ENCODE measurements at regions not wholly inside any gene's neighbourhood (a gene's known extent, or its start where the extent isn't known, plus 50 kb on each side); places are given as distances from the start of the nearest gene placed in this dataset.

- no peak for DNase-seq (ENCODE audit: low spot score)
- intact Hi-C loops (cut with micrococcal nuclease; ENCODE audit: unreplicated experiment) = no loop called here
- Histone ChIP-seq H3K9me2 (ENCODE audit: insufficient read depth, low read length) (no peaks in the 10 kb centered on the region), H4K20me1 (ENCODE audit: insufficient read depth, low read length) (no peaks in the 10 kb centered on the region), H3K4me1 (ENCODE audit: insufficient read depth, low read length, poor library complexity, severe bottlenecking) (no peaks in the 10 kb centered on the region), H2AFZ (ENCODE audit: low read length) (no peak overlapping the region), H3K27ac (ENCODE audit: low read depth, low read length, poor library complexity, severe bottlenecking) (no peak overlapping the region), H3K79me2 (ENCODE audit: insufficient read depth, low read depth, low read length) (no peaks in the 10 kb centered on the region), H3K4me3 (ENCODE audit: low read depth, low read length, poor library complexity, severe bottlenecking) (no peak overlapping the region), H3K4me2 (ENCODE audit: low read length) (no peak overlapping the region), H3K9me3 (ENCODE audit: low read length) (no peaks in the 10 kb centered on the region), H3K36me3 (ENCODE audit: insufficient read depth, low read length) (no peaks in the 10 kb centered on the region)
- CTCF ChIA-PET (ENCODE audit: unreplicated experiment) = no interaction called here
- POLR2A ChIA-PET = interaction anchor here (0.7 kb wide), 1 partner anchor 40 kb away, joined by 3 read pairs; no protein-coding TSS in a partner anchor
- TF ChIP-seq EZH2phosphoT487 (IDR thresholded peaks at IDR 0.05; ENCODE audit: borderline replicate concordance, low read depth, low read length) = no peak
- no peak for TF ChIP-seq CTCF (conservative IDR thresholded peaks at IDR 0.05; ENCODE audit: low read length)
- no TSS peak for BruUV-seq (replicated peaks)
These were observed 76.0 kb upstream of the MEDAG start for GRCh38 chr13:30829833-30830637.

- Histone ChIP-seq H3K4me2 (ENCODE audit: low read length) (no peak overlapping the region), H3K4me1 (ENCODE audit: insufficient read depth, low read length, poor library complexity, severe bottlenecking) (no peaks in the 10 kb centered on the region), H3K9me3 (ENCODE audit: low read length) (no peaks in the 10 kb centered on the region), H3K79me2 (ENCODE audit: insufficient read depth, low read depth, low read length) (no peaks in the 10 kb centered on the region), H3K27ac (ENCODE audit: low read depth, low read length, poor library complexity, severe bottlenecking) (no peak overlapping the region), H2AFZ (ENCODE audit: low read length) (no peak overlapping the region), H3K4me3 (ENCODE audit: low read depth, low read length, poor library complexity, severe bottlenecking) (no peak overlapping the region), H4K20me1 (ENCODE audit: insufficient read depth, low read length) (no peaks in the 10 kb centered on the region), H3K36me3 (ENCODE audit: insufficient read depth, low read length) (no peaks in the 10 kb centered on the region), H3K9me2 (ENCODE audit: insufficient read depth, low read length) (no peaks in the 10 kb centered on the region)
- CTCF ChIA-PET (ENCODE audit: unreplicated experiment) = no interaction called here
- POLR2A ChIA-PET = interaction anchor here (0.7 kb wide), 1 partner anchor 39 kb away, joined by 3 read pairs; no protein-coding TSS in a partner anchor
- intact Hi-C loops (cut with micrococcal nuclease; ENCODE audit: unreplicated experiment) = no loop called here
- no peak for DNase-seq (ENCODE audit: low spot score)
- BruUV-seq (replicated peaks) = no TSS peak
- TF ChIP-seq EZH2phosphoT487 (IDR thresholded peaks at IDR 0.05; ENCODE audit: borderline replicate concordance, low read depth, low read length) (no peak), CTCF (conservative IDR thresholded peaks at IDR 0.05; ENCODE audit: low read length) (no peak)
These were observed 75.5 kb upstream of the MEDAG start for GRCh38 chr13:30830638-30830965.

- Histone ChIP-seq H3K36me3 (ENCODE audit: insufficient read depth, low read length) (no peaks in the 10 kb centered on the region), H4K20me1 (ENCODE audit: insufficient read depth, low read length) (no peaks in the 10 kb centered on the region), H3K4me1 (ENCODE audit: insufficient read depth, low read length, poor library complexity, severe bottlenecking) (no peaks in the 10 kb centered on the region), H3K4me3 (ENCODE audit: low read depth, low read length, poor library complexity, severe bottlenecking) (no peak overlapping the region), H3K9me3 (ENCODE audit: low read length) (no peaks in the 10 kb centered on the region), H3K27ac (ENCODE audit: low read depth, low read length, poor library complexity, severe bottlenecking) (no peak overlapping the region), H3K4me2 (ENCODE audit: low read length) (no peak overlapping the region), H2AFZ (ENCODE audit: low read length) (no peak overlapping the region), H3K79me2 (ENCODE audit: insufficient read depth, low read depth, low read length) (no peaks in the 10 kb centered on the region), H3K9me2 (ENCODE audit: insufficient read depth, low read length) (no peaks in the 10 kb centered on the region)
- ChIA-PET CTCF (ENCODE audit: unreplicated experiment) (no interaction called here), POLR2A (no interaction called here)
- intact Hi-C loops (cut with micrococcal nuclease; ENCODE audit: unreplicated experiment) = no loop called here
- DNase-seq (ENCODE audit: low spot score) = no peak
- TF ChIP-seq CTCF (conservative IDR thresholded peaks at IDR 0.05; ENCODE audit: low read length) = no peak
- no peak for TF ChIP-seq EZH2phosphoT487 (IDR thresholded peaks at IDR 0.05; ENCODE audit: borderline replicate concordance, low read depth, low read length)
- no TSS peak for BruUV-seq (replicated peaks)
These were observed 74.6 kb upstream of the MEDAG start for GRCh38 chr13:30831515-30831914.
